ENCODE measurements at regions not wholly inside any gene's neighbourhood (a gene's known extent, or its start where the extent isn't known, plus 50 kb on each side); places are given as distances from the start of the nearest gene placed in this dataset.

DNA sequence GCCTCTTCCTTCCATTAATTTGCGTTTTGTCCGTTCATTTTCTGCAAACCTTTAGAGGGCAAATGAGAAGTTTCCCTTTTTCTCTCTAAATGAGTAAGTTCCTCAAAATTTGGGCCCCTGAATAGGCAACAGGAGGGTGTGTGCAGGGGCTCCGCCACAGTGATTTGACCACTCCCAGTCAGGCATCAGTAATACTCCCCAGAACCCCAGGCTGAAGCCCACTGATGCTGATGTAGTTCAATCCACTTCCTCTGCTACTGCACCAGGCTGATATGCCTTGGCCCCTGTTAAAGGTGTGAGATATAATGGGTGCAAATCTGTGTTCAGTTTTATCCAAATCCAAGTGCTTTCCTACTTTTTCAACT is 1150.0 kb downstream of the RPIA start:
- TF ChIP-seq, protein P1, sequence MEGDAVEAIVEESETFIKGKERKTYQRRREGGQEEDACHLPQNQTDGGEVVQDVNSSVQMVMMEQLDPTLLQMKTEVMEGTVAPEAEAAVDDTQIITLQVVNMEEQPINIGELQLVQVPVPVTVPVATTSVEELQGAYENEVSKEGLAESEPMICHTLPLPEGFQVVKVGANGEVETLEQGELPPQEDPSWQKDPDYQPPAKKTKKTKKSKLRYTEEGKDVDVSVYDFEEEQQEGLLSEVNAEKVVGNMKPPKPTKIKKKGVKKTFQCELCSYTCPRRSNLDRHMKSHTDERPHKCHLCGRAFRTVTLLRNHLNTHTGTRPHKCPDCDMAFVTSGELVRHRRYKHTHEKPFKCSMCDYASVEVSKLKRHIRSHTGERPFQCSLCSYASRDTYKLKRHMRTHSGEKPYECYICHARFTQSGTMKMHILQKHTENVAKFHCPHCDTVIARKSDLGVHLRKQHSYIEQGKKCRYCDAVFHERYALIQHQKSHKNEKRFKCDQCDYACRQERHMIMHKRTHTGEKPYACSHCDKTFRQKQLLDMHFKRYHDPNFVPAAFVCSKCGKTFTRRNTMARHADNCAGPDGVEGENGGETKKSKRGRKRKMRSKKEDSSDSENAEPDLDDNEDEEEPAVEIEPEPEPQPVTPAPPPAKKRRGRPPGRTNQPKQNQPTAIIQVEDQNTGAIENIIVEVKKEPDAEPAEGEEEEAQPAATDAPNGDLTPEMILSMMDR (IDR thresholded peaks at IDR 0.05; ENCODE audit: low read depth, low read length) = no peak

DNA sequence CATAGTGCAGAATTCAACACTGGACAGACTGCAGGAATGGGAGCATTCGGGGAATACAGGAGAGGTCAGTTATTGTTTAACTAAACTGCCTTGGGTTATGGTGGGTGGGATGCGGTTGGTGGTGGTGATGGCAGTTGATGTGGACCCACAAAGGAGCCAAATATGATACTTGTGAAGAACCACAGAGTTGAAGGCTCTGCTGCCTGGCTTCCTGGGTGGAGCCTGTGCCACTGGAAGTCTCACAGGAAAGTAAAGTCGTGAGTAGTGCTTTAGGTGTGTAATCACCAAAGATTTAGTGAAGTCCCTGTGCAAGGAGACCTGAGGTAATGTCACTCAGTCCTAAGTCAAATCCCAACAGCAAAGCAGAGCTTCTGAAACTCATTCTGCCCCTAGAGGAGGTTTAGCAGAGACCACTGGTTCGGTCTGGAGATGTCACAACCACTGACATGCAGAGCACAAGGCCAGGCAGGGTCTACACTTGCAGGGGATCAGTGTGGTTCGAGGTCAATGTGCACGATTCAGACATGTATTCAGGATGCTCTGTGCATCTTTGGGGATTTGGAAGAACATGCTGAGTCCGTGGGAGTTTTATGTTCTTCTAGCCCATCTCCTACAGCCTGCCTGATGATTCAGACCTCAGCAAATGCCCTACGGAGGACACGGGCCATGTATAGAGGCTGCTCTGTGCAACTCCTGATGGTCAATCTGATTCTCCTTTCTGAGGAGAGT is 1150.9 kb downstream of the RPIA start:
- no peak overlapping the region for H3K4me3 ChIP-seq (ENCODE audit: low read depth, low read length)

More for the DNA sequence above, 1150.0 kb downstream of the RPIA start:
- no peak overlapping the region for H3K4me3 ChIP-seq (ENCODE audit: low read depth, low read length)

DNA sequence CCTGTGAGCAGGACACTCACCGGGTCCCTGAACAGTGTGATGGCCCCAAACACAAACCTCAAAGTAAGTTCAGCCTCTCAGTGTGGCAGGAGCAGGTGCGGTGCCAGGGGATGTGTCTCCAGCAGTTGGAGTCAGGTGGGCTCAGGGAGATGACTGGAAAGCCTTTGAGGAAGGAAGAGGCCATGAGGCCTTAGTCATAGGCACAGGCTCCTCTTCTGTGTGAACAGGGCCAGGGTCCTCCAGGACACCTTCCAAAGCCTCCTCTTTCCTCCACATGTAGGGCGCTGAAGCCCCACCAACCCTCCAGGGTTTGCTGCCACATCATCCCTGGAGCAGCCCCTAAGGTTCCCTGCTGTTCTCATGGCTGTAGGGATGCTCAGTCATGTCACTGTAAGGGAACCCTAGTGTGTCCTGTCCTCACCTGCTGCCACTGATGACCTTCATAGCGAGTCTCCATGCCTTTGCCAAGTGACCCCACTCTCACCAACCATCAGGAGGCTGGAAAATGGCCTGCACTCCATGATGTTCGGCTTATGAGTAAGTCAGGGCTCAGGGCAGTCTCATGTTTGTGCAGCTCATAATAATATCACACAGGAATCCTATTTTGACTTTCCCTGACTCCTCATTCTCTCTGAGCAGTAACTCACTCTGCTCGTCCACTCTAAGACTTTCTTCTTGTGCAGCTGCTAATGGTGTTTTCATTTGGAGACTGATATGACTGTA is 1152.9 kb downstream of the RPIA start:
- no peak overlapping the region for H3K4me3 ChIP-seq (ENCODE audit: low read depth, low read length)
- TF ChIP-seq, protein P1 (IDR thresholded peaks at IDR 0.05; ENCODE audit: low read depth, low read length) = no peak

More for the DNA sequence above, 1150.9 kb downstream of the RPIA start:
- TF ChIP-seq, protein P1 (IDR thresholded peaks at IDR 0.05; ENCODE audit: low read depth, low read length) = no peak

DNA sequence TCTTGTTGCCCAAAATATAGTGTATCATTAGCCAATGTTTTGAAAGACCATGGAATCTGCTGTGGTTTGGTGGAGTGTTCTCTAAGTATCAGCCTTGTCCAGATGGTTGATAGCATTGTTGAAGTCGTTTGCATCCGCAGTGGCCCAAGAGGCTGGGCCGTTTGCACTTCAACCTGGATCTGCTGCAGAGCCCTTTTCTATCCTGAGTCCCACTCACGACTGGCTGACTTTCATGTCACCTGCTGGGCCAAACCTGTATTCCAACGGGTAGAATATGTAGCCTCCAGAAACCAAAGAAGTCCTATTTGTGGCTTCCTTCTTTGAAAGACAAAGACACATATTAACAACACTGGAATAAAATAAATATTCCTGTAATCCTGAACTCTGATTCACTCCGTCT is 1154.1 kb downstream of the RPIA start:
- H3K4me3 ChIP-seq (ENCODE audit: low read depth, low read length) = no peak overlapping the region
- TF ChIP-seq, protein P1 (IDR thresholded peaks at IDR 0.05; ENCODE audit: low read depth, low read length) = no peak

DNA sequence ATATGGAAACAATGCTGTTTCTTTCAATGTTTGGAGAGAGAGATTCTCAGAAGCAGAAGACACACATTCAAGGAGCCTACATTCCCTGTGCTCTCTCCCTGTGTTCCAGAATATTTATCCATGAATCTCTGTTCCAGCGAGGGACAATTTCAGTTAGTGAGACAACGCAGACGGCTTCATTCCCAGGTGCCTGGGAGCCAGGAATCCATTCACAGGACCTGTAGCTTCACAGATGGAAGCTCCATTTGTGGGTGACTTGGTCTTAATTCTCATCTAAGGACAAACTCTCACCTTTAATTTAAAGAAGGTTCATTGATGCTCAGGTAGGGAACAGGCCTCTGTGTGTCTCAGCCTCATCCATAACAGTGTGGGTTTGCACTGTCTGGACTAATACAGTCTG is 1156.6 kb downstream of the RPIA start:
- TF ChIP-seq, protein P1 (IDR thresholded peaks at IDR 0.05; ENCODE audit: low read depth, low read length) = no peak
- H3K4me3 ChIP-seq (ENCODE audit: low read depth, low read length) = no peak overlapping the region

DNA sequence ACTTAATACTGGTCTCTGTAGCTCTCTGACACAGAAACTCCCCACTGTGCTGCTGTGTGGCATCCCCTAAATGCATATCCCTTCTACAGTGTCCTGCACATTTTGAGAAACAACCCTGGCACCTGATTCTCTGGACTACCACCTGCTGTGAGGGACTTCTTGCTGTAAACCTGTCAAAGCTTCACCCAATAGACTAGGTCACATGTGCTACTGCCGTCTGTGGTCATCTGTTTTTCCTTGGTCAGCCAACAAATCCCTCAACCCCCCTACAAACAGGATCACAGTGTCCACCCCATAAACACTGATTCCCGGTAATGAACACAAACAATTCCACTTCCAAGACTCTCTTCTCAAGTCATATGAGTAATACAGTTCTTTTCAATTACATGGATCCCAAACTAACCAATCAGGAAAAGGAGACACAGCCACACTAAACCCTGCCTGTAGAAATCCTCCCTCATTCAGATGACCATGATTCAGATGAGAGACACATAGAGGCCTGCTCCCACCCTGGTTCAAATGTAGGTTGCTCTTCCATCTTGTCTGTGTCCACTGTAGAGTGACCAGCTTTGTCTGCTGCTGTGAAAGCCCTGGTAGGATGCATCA is 1157.4 kb downstream of the RPIA start:
- H3K4me3 ChIP-seq (ENCODE audit: low read depth, low read length) = no peak overlapping the region
- TF ChIP-seq, protein P1 (IDR thresholded peaks at IDR 0.05; ENCODE audit: low read depth, low read length) = no peak

DNA sequence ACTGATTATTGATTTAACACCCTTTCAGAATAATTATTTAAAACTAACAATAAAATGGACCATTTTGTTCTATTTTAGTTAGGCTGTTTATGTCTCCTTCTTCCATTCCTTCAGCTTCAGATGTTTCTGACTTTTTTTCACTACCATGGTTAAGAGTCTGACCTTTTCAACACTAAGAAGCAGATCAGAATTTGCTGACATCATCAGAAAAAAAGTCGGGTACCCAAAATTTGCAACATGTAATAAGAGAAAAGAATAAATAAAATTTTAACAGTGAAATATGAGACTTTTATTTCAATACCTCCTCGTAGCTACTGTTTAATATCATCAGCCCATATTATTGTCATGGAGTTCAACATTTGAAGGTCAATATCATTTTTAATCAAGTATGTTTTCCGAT is 1158.3 kb downstream of the RPIA start:
- TF ChIP-seq, protein P1 (IDR thresholded peaks at IDR 0.05; ENCODE audit: low read depth, low read length) = no peak

More for the DNA sequence above, 1158.3 kb downstream of the RPIA start:
- H3K4me3 ChIP-seq (ENCODE audit: low read depth, low read length) = no peak overlapping the region

Measured in WI38 (cell line).